SK-N-SH treated with all-trans-retinoic acid at 6 μM for 48 hours (cell line): ENCODE measurements at regions not wholly inside any gene's neighbourhood (a gene's known extent, or its start where the extent isn't known, plus 50 kb on each side); places are given as distances from the start of the nearest gene placed in this dataset.

ENCODE experiments used
- ATAC-seq: fragments of 200-7000 bp; cut with Tn5 transposase; 3 replicates; pipeline ENCODE4 v1.9.1; 2020; ENCODE audit warnings: mild to moderate bottlenecking, moderate library complexity
- ARNTL ChIP-seq: fragments of 450-650 bp; formaldehyde crosslinking; IDR thresholded peaks from 2 replicates; pipeline ENCODE4 v1.5.0; 2020; ENCODE audit warnings: low read depth, mild to moderate bottlenecking, moderate library complexity, borderline replicate concordance
- BACH2 ChIP-seq: fragments of 250-450 bp; sonication (Bioruptor Pico); IDR thresholded peaks from 2 replicates; pipeline ENCODE4 v1.9.0; 2021; ENCODE audit warnings: mild to moderate bottlenecking, borderline replicate concordance
- ESRRG ChIP-seq: fragments of 250-450 bp; sonication (Bioruptor Pico); IDR thresholded peaks from 2 replicates; pipeline ENCODE4 v1.6.1; 2021; ENCODE audit warnings: mild to moderate bottlenecking
- ISL1 ChIP-seq: fragments of 250-450 bp; sonication (Bioruptor Pico); IDR thresholded peaks from 2 replicates; pipeline ENCODE4 v2.1.2; 2022; ENCODE audit warnings: mild to moderate bottlenecking, moderate library complexity
- OSR1 ChIP-seq: fragments of 250-450 bp; sonication (Bioruptor Pico); IDR thresholded peaks from 2 replicates; pipeline ENCODE4 v1.8.0; 2022; ENCODE audit warnings: moderate library complexity, mild to moderate bottlenecking, inconsistent platforms
- PPARA ChIP-seq: fragments of 250-450 bp; sonication (Bioruptor Pico); IDR thresholded peaks from 2 replicates; pipeline ENCODE4 v1.5.0; 2020; ENCODE audit warnings: mild to moderate bottlenecking, borderline replicate concordance
- RARB ChIP-seq: fragments of 250-450 bp; sonication (Bioruptor Pico); IDR thresholded peaks from 2 replicates; pipeline ENCODE4 v1.8.0; 2021; ENCODE audit warnings: mild to moderate bottlenecking, moderate library complexity
- SNAI2 ChIP-seq: fragments of 250-450 bp; sonication (Bioruptor Pico); IDR thresholded peaks from 2 replicates; pipeline ENCODE4 v1.5.0; 2020; ENCODE audit warnings: mild to moderate bottlenecking, moderate library complexity
- TCF4 ChIP-seq: fragments of 250-450 bp; sonication (Bioruptor Pico); IDR thresholded peaks from 2 replicates; pipeline ENCODE4 v1.8.0; 2021; ENCODE audit warnings: mild to moderate bottlenecking, moderate library complexity, borderline replicate concordance
- TOX ChIP-seq: fragments of 250-450 bp; sonication (Bioruptor Pico); IDR thresholded peaks from 2 replicates; pipeline ENCODE4 v1.8.0; 2021; ENCODE audit warnings: mild to moderate bottlenecking, moderate library complexity, borderline replicate concordance
- ZC3H10 ChIP-seq: fragments of 250-450 bp; sonication (Bioruptor Pico); IDR thresholded peaks from 2 replicates; pipeline ENCODE4 v1.5.1; 2021; ENCODE audit warnings: mild to moderate bottlenecking, moderate library complexity
- ZFP3 ChIP-seq: fragments of 250-450 bp; sonication (Bioruptor Pico); IDR thresholded peaks from 2 replicates; pipeline ENCODE4 v1.5.0; 2020; ENCODE audit warnings: mild to moderate bottlenecking, moderate library complexity
- ZFP30 ChIP-seq: fragments of 450-650 bp; formaldehyde crosslinking; IDR thresholded peaks from 2 replicates; pipeline ENCODE4 v1.5.0; 2022; ENCODE audit warnings: mild to moderate bottlenecking, moderate library complexity
- ZNF565 ChIP-seq: fragments of 450-650 bp; formaldehyde crosslinking; conservative IDR thresholded peaks from 2 replicates; pipeline ENCODE4 v1.5.0; 2020; ENCODE audit warnings: low read depth, mild to moderate bottlenecking, moderate library complexity
- ZNF8 ChIP-seq: fragments of 450-650 bp; formaldehyde crosslinking; IDR thresholded peaks from 2 replicates; pipeline ENCODE4 v1.5.0; 2020; ENCODE audit warnings: mild to moderate bottlenecking, moderate library complexity
- TF ChIP-seq, protein P1 (sequence below): fragments of 250-450 bp; sonication (Bioruptor Pico); IDR thresholded peaks from 2 replicates; pipeline ENCODE4 v1.5.1; 2021; ENCODE audit warnings: mild to moderate bottlenecking, moderate library complexity
- TF ChIP-seq, protein P2 (sequence below): fragments of 250-450 bp; sonication (Bioruptor Pico); IDR thresholded peaks from 2 replicates; pipeline ENCODE4 v1.8.0; 2020; ENCODE audit warnings: mild to moderate bottlenecking, moderate library complexity, borderline replicate concordance
- TF ChIP-seq, protein P3 (sequence below): fragments of 250-450 bp; sonication (Bioruptor Pico); IDR thresholded peaks from 2 replicates; pipeline ENCODE4 v1.5.0; 2020; ENCODE audit warnings: mild to moderate bottlenecking, moderate library complexity
- TF ChIP-seq, protein P4 (sequence below): fragments of 250-450 bp; sonication (Bioruptor Pico); IDR thresholded peaks from 2 replicates; pipeline ENCODE4 v1.8.0; 2021; ENCODE audit warnings: low read depth, mild to moderate bottlenecking, moderate library complexity, borderline replicate concordance

DNA sequence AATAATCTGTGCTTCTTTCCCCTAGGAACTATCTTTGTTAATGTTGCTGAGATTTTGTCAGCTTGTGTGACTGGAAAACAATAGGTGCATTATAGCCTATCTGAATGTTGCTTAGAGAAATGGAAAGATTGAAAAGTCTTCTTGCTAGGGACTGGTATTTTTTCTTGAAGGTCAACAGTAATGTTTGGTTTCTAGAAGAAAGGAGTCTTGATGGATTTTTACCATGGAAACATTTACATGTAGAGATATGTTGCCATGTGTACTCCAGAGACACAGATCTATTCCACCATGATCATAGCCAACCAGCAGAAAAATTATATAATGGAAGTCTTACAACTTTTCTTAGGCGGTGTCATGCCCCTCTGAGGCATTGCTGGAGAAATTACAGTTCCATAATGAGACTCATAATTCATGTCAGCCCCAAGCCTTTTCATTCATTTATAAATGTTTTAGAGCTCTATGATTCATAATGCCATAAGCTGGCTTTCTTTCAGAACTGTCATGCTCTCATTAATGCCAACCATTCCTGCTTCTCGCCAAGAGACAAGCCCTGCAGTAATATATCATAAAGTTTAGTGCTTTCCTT is 175.1 kb upstream of the PTPRZ1 start:
- no peak for TF ChIP-seq ZFP3 (CRISPR knock-in tag)
- TF ChIP-seq ISL1: no peak
- TF ChIP-seq, protein P1, sequence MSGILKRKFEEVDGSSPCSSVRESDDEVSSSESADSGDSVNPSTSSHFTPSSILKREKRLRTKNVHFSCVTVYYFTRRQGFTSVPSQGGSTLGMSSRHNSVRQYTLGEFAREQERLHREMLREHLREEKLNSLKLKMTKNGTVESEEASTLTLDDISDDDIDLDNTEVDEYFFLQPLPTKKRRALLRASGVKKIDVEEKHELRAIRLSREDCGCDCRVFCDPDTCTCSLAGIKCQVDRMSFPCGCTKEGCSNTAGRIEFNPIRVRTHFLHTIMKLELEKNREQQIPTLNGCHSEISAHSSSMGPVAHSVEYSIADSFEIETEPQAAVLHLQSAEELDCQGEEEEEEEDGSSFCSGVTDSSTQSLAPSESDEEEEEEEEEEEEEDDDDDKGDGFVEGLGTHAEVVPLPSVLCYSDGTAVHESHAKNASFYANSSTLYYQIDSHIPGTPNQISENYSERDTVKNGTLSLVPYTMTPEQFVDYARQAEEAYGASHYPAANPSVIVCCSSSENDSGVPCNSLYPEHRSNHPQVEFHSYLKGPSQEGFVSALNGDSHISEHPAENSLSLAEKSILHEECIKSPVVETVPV: no peak
- TF ChIP-seq, protein P2, sequence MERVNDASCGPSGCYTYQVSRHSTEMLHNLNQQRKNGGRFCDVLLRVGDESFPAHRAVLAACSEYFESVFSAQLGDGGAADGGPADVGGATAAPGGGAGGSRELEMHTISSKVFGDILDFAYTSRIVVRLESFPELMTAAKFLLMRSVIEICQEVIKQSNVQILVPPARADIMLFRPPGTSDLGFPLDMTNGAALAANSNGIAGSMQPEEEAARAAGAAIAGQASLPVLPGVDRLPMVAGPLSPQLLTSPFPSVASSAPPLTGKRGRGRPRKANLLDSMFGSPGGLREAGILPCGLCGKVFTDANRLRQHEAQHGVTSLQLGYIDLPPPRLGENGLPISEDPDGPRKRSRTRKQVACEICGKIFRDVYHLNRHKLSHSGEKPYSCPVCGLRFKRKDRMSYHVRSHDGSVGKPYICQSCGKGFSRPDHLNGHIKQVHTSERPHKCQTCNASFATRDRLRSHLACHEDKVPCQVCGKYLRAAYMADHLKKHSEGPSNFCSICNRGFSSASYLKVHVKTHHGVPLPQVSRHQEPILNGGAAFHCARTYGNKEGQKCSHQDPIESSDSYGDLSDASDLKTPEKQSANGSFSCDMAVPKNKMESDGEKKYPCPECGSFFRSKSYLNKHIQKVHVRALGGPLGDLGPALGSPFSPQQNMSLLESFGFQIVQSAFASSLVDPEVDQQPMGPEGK (CRISPR knock-in tag): no peak
- TF ChIP-seq, protein P3, sequence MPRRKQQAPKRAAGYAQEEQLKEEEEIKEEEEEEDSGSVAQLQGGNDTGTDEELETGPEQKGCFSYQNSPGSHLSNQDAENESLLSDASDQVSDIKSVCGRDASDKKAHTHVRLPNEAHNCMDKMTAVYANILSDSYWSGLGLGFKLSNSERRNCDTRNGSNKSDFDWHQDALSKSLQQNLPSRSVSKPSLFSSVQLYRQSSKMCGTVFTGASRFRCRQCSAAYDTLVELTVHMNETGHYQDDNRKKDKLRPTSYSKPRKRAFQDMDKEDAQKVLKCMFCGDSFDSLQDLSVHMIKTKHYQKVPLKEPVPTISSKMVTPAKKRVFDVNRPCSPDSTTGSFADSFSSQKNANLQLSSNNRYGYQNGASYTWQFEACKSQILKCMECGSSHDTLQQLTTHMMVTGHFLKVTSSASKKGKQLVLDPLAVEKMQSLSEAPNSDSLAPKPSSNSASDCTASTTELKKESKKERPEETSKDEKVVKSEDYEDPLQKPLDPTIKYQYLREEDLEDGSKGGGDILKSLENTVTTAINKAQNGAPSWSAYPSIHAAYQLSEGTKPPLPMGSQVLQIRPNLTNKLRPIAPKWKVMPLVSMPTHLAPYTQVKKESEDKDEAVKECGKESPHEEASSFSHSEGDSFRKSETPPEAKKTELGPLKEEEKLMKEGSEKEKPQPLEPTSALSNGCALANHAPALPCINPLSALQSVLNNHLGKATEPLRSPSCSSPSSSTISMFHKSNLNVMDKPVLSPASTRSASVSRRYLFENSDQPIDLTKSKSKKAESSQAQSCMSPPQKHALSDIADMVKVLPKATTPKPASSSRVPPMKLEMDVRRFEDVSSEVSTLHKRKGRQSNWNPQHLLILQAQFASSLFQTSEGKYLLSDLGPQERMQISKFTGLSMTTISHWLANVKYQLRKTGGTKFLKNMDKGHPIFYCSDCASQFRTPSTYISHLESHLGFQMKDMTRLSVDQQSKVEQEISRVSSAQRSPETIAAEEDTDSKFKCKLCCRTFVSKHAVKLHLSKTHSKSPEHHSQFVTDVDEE (CRISPR knock-in tag): no peak
- no peak for TF ChIP-seq BACH2 (CRISPR knock-in tag)
- ATAC-seq: no peak

DNA sequence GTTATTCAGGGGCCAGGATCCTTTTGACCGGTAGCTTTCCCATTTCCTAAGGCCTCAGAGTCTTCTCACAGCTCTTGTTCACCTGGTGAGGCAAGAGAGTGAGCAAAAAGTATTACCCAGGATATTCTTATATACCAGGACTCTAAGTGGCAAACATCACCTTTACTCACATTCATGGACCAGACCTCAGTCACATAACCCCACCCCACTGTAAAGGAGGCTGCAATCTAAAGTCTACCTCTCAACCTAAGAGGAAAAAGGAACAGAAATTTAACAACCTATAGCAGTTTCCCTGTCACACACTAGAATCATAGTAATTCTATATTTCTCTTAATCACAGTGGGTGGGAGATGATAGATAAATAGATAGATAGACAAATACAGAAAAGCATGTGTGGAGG is 176.0 kb upstream of the PTPRZ1 start:
- no peak for TF ChIP-seq ZFP30 (CRISPR knock-in tag)
- no peak for TF ChIP-seq OSR1

DNA sequence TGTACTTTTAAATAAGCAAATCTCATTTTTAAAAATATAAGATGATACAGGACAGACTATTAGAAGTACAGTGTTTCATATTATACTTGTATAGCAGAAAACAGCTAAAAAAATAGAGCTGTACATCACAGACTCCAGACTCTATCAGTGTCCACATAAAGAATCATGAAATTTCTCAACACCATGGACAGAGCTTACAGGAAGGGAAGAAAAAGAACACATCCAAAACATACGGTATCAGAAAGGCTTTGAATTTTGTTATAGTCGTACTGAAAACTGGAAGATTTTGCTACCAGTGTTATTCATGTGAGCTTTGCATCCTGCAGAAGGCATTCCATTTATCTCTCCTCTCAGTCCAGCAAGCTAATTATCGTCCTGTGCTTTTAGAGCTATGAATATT is 183.2 kb upstream of the PTPRZ1 start:
- no peak for TF ChIP-seq ARNTL (CRISPR knock-in tag)
- TF ChIP-seq, protein P2 (CRISPR knock-in tag): no peak
- ATAC-seq: no peak

More for the DNA sequence above, 176.0 kb upstream of the PTPRZ1 start:
- no peak for ATAC-seq

DNA sequence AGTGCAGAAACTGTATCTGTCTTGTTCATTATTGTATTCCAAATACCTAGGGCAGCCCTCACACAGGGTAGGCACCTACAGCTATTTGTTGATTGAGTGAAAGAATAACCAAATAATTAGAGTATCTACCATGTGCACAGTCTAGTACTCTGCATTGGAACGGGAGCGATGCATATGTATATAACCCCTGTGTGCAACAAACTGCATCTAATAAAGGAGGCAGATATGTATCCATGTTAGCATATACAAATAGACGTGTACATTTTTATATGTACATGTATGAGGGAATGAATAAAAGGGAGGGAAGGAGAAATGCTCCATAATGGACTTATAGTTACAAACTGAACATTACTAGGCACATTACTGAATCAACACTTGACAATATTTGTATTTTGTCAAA is 191.3 kb upstream of the PTPRZ1 start:
- ATAC-seq: no peak
- no peak for TF ChIP-seq ESRRG
- no peak for TF ChIP-seq RARB
- TF ChIP-seq, protein P2 (CRISPR knock-in tag): no peak

DNA sequence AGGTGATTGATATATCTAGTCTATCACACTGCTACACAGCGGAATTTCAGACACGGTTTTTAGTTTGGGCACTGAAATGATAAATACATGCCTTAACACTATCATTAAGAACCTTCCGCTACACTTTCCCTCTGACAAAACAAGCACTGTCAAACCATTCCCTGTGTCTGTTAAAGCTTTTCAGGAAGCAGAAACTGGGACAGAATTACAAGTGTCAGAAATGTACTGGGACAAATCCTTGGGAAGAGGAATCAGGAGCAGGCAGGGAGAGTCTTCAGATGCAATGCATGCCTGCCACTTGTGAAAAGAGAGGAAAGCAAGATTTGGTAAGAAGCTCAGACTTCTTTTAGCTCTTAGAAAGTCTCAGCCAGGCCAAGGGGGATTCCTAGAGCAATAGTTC is 196.8 kb upstream of the PTPRZ1 start:
- no peak for ATAC-seq
- no peak for TF ChIP-seq TOX
- no peak for TF ChIP-seq SNAI2 (CRISPR knock-in tag)
- TF ChIP-seq, protein P4, sequence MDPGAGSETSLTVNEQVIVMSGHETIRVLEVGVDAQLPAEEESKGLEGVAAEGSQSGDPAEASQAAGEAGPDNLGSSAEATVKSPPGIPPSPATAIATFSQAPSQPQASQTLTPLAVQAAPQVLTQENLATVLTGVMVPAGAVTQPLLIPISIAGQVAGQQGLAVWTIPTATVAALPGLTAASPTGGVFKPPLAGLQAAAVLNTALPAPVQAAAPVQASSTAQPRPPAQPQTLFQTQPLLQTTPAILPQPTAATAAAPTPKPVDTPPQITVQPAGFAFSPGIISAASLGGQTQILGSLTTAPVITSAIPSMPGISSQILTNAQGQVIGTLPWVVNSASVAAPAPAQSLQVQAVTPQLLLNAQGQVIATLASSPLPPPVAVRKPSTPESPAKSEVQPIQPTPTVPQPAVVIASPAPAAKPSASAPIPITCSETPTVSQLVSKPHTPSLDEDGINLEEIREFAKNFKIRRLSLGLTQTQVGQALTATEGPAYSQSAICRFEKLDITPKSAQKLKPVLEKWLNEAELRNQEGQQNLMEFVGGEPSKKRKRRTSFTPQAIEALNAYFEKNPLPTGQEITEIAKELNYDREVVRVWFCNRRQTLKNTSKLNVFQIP (CRISPR knock-in tag): no peak
- TF ChIP-seq PPARA (CRISPR knock-in tag): no peak
- no peak for TF ChIP-seq ZC3H10 (CRISPR knock-in tag)
- no peak for TF ChIP-seq ZNF8 (CRISPR knock-in tag)
- TF ChIP-seq, protein P1: no peak
- TF ChIP-seq ISL1: no peak
- TF ChIP-seq, protein P2 (CRISPR knock-in tag): no peak
- TF ChIP-seq ESRRG: no peak
- TF ChIP-seq TCF4 (CRISPR knock-in tag): no peak
- TF ChIP-seq ZNF565 (CRISPR knock-in tag): no peak
- TF ChIP-seq BACH2 (CRISPR knock-in tag): no peak
